ENCODE measurements at regions not wholly inside any gene's neighbourhood (a gene's known extent, or its start where the extent isn't known, plus 50 kb on each side); places are given as distances from the start of the nearest gene placed in this dataset.
A peak's percentile ranks its signal among the peaks of the same experiment; 100 is the strongest.
"Not testable (repeated sequence)": the region's sequence is repeated elsewhere in the genome, so short reads cannot be mapped to it uniquely, and the experiment has no call there.

- DNase-seq = peak; percentile 63
These were observed 65.6 kb downstream of the OPTC start for GRCh38 chr1:203559523-203559922.

GRCh38 chr1:203561761-203562160 is 64.9 kb upstream of the ATP2B4 start:
- DNase-seq = not testable (repeated sequence)

- DNase-seq = peak; percentile 50
These were observed 63.3 kb upstream of the ATP2B4 start for GRCh38 chr1:203563291-203563690.

- peak; percentile 60 for DNase-seq
These were observed 62.6 kb upstream of the ATP2B4 start for GRCh38 chr1:203564024-203564423.

- DNase-seq = no peak
These were observed 61.6 kb upstream of the ATP2B4 start for GRCh38 chr1:203565049-203565448.

DNA sequence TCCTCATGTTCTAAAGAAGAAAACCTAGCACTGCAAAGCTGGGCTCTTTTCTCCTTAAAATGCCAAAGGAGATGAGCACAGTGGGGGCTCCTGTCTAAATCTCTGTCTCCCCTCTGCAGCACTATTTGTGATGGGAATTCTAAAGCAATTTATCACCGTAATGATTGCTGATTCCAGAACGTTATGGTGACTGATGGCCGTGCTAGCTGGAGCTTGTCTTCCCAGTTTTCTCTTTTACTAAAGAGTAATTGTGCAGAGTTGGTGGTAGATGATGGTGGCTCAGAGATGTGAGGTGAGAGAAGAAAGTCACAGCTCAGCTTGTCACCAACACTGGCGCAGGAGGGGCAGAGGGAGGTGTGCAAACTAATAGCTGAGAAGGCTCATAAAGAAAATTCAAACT is 60.7 kb upstream of the ATP2B4 start:
- DNase-seq = no peak

GRCh38 chr1:203566966-203567365 is 59.7 kb upstream of the ATP2B4 start:
- DNase-seq = not testable (repeated sequence)

- no peak for DNase-seq
These were observed 59.0 kb upstream of the ATP2B4 start for GRCh38 chr1:203567596-203567995.

- peak; percentile 44 for DNase-seq
These were observed 56.9 kb upstream of the ATP2B4 start for GRCh38 chr1:203569490-203570318.

GRCh38 chr1:203570805-203571204 is 55.8 kb upstream of the ATP2B4 start:
- DNase-seq = no peak

- DNase-seq = no peak
These were observed 55.0 kb upstream of the ATP2B4 start for GRCh38 chr1:203571661-203572060.

- DNase-seq = peak; percentile 76
These were observed 54.5 kb upstream of the ATP2B4 start for GRCh38 chr1:203572134-203572625.

DNA sequence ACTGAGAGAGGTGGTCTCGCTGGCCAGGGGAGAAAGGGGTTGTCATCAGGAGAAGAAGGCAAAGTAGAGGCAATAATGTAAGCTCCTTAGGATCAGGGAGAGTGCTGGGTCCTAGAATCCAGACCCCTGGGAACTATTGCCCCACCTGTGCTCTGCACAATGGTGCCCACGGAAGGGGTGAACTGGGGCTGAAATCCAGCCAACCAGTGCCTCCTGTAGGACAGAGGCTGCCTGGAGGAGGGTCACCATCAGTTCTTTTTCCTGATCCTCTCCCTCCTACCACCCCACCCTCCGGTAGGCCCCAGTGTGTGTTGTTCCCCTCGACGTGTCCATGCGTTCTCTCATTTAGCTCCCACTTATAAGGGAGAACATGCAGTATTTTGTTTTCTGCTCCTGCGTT is 52.9 kb upstream of the ATP2B4 start:
- no peak for DNase-seq

Measured in fibroblast of skin of abdomen (primary cell).